ENCODE measurements at regions not wholly inside any gene's neighbourhood (a gene's known extent, or its start where the extent isn't known, plus 50 kb on each side); places are given as distances from the start of the nearest gene placed in this dataset.

GRCh38 chr21:25080141-25080540 is 527.1 kb downstream of the MRPL39 start:
- H3K4me3 ChIP-seq (ENCODE audit: control insufficient read depth, low read depth, low read length) = no peak overlapping the region
- TF ChIP-seq CTCF (IDR thresholded peaks at IDR 0.05; ENCODE audit: control insufficient read depth, insufficient read depth, low read depth, low read length, missing control alignments) = no peak
- no peak for DNase-seq (ENCODE audit: low read depth)

- TF ChIP-seq CTCF (IDR thresholded peaks at IDR 0.05; ENCODE audit: control insufficient read depth, insufficient read depth, low read depth, low read length, missing control alignments) = no peak
- no peak for DNase-seq (ENCODE audit: low read depth)
- H3K4me3 ChIP-seq (ENCODE audit: control insufficient read depth, low read depth, low read length) = no peak overlapping the region
Observed at GRCh38 chr21:25079053-25079452, 528.2 kb downstream of the MRPL39 start.

GRCh38 chr21:25062061-25062460 is 545.2 kb downstream of the MRPL39 start:
- H3K4me3 ChIP-seq (ENCODE audit: control insufficient read depth, low read depth, low read length) = no peak overlapping the region
- no peak for DNase-seq (ENCODE audit: low read depth)
- TF ChIP-seq CTCF (IDR thresholded peaks at IDR 0.05; ENCODE audit: control insufficient read depth, insufficient read depth, low read depth, low read length, missing control alignments) = no peak

- TF ChIP-seq CTCF (IDR thresholded peaks at IDR 0.05; ENCODE audit: control insufficient read depth, insufficient read depth, low read depth, low read length, missing control alignments) = no peak
- H3K4me3 ChIP-seq (ENCODE audit: control insufficient read depth, low read depth, low read length) = no peak overlapping the region
- no peak for DNase-seq (ENCODE audit: low read depth)
Observed at GRCh38 chr21:25054689-25055088, 552.6 kb downstream of the MRPL39 start.

GRCh38 chr21:25039461-25040380 is 567.6 kb downstream of the MRPL39 start:
- DNase-seq (ENCODE audit: low read depth) = no peak
- no peak for TF ChIP-seq CTCF (IDR thresholded peaks at IDR 0.05; ENCODE audit: control insufficient read depth, insufficient read depth, low read depth, low read length, missing control alignments)
- H3K4me3 ChIP-seq (ENCODE audit: control insufficient read depth, low read depth, low read length) = no peak overlapping the region

- DNase-seq (ENCODE audit: low read depth) = no peak
- TF ChIP-seq CTCF (IDR thresholded peaks at IDR 0.05; ENCODE audit: control insufficient read depth, insufficient read depth, low read depth, low read length, missing control alignments) = no peak
- no peak overlapping the region for H3K4me3 ChIP-seq (ENCODE audit: control insufficient read depth, low read depth, low read length)
Observed at GRCh38 chr21:25036775-25037174, 570.5 kb downstream of the MRPL39 start.

All from AG09309 (cell line).